Esophagus muscularis mucosa (tissue), 4 donors: ENCODE measurements at regions not wholly inside any gene's neighbourhood (a gene's known extent, or its start where the extent isn't known, plus 50 kb on each side); places are given as distances from the start of the nearest gene placed in this dataset.

Experiments
- EP300 ChIP-seq: sonication (generic); formaldehyde crosslinking; IDR thresholded peaks from one replicate; pipeline ENCODE4 v1.6.1; 2017; ENCODE audit warnings: antibody characterized with exemption
- POLR2A ChIP-seq: fragments of 450-650 bp; IDR thresholded peaks from one replicate; pipeline ENCODE4 v1.6.1; 2017; ENCODE audit warnings: antibody characterized with exemption, moderate library complexity, mild to moderate bottlenecking, low read depth
- TF ChIP-seq, protein P1 (sequence below), 3 experiments: fragments of 200-600 bp in 2 of 3; fragments of 450-650 bp in 1 of 3; sonication (generic) in 2 of 3; IDR thresholded peaks; one replicate each; pipeline ENCODE4 v1.5.1; 2017 to 2019; ENCODE audit warnings: antibody characterized with exemption in 3 of 3, mild to moderate bottlenecking in 2 of 3, moderate library complexity in 1 of 3

DNA sequence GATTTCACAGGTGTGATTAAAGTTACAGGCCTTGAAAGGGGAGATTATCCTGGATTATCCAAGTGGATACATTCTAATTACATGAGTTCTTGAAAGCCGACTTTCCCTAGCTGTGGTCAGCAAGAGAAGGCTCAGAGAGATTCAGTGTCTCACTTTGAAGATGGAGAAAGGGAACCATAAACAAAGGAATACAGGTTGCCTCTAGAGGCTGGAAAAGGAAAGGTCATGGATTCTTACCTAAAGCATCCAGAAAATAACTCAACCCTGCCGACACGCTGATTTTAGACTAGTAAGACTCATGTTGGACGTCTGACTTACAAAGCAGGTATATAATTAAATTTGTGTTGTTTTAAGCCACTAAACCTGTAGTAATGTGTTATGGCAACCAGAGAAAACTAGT is 1095.7 kb upstream of the ZEB2 start:
- TF ChIP-seq, protein P1, sequence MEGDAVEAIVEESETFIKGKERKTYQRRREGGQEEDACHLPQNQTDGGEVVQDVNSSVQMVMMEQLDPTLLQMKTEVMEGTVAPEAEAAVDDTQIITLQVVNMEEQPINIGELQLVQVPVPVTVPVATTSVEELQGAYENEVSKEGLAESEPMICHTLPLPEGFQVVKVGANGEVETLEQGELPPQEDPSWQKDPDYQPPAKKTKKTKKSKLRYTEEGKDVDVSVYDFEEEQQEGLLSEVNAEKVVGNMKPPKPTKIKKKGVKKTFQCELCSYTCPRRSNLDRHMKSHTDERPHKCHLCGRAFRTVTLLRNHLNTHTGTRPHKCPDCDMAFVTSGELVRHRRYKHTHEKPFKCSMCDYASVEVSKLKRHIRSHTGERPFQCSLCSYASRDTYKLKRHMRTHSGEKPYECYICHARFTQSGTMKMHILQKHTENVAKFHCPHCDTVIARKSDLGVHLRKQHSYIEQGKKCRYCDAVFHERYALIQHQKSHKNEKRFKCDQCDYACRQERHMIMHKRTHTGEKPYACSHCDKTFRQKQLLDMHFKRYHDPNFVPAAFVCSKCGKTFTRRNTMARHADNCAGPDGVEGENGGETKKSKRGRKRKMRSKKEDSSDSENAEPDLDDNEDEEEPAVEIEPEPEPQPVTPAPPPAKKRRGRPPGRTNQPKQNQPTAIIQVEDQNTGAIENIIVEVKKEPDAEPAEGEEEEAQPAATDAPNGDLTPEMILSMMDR (IDR thresholded peaks at IDR 0.05) = no peak
- TF ChIP-seq EP300 (no peak), POLR2A (no peak)
